SJSA1 (cell line): ENCODE measurements at regions not wholly inside any gene's neighbourhood (a gene's known extent, or its start where the extent isn't known, plus 50 kb on each side); places are given as distances from the start of the nearest gene placed in this dataset.

ENCODE experiments used
- DNase-seq, 2 experiments: peaks; one replicate each; pipeline ENCODE4 v3.0.0-alpha.2; 2015 to 2020; ENCODE audit warnings: low spot score in 2 of 2, low read depth in 1 of 2
- H3K27ac ChIP-seq: fragments of 250-450 bp; sonication (Bioruptor Pico); 2 replicates; pipeline ENCODE4 v1.5.1; 2020; ENCODE audit warnings: mild to moderate bottlenecking, moderate library complexity
- H3K27me3 ChIP-seq: fragments of 250-450 bp; sonication (Bioruptor Pico); replicated peaks from 2 replicates; pipeline ENCODE4 v1.5.1; 2020; ENCODE audit warnings: mild to moderate bottlenecking, moderate library complexity
- H3K36me3 ChIP-seq: fragments of 250-450 bp; sonication (Bioruptor Pico); 2 replicates; pipeline ENCODE4 v1.5.1; 2020; ENCODE audit warnings: mild to moderate bottlenecking
- H3K4me1 ChIP-seq: fragments of 250-450 bp; sonication (Bioruptor Pico); replicated peaks from 2 replicates; pipeline ENCODE4 v1.6.1; 2021; ENCODE audit warnings: mild to moderate bottlenecking
- H3K4me3 ChIP-seq: fragments of 250-450 bp; sonication (Bioruptor Pico); 2 replicates; pipeline ENCODE4 v1.5.1; 2020; ENCODE audit warnings: mild to moderate bottlenecking
- H3K9me3 ChIP-seq: fragments of 250-450 bp; sonication (Bioruptor Pico); replicated peaks from 2 replicates; pipeline ENCODE4 v1.5.1; 2020; ENCODE audit warnings: mild to moderate bottlenecking

GRCh38 chr12:4178424-4179170 lies 95.0 kb upstream of the CCND2 start:
- no peak for DNase-seq
- H3K9me3 ChIP-seq: no peaks in the 10 kb centered on the region
- no peak overlapping the region for H3K4me3 ChIP-seq
- H3K27me3 ChIP-seq: peaks cover 7% of the 10 kb centered on the region; the same call in 1 of the 2 replicates
- H3K27ac ChIP-seq: no peak overlapping the region
- H3K36me3 ChIP-seq: no peaks in the 10 kb centered on the region
- H3K4me1 ChIP-seq: no peaks in the 10 kb centered on the region

GRCh38 chr12:4177262-4177661 lies 96.3 kb upstream of the CCND2 start:
- no peak for DNase-seq
- Histone ChIP-seq H3K36me3 (no peaks in the 10 kb centered on the region), H3K27ac (no peak overlapping the region), H3K4me1 (peaks cover 9% of the 10 kb centered on the region), H3K4me3 (no peak overlapping the region), H3K9me3 (no peaks in the 10 kb centered on the region), H3K27me3 (peaks cover 7% of the 10 kb centered on the region; the same call in 1 of the 2 replicates)

DNA sequence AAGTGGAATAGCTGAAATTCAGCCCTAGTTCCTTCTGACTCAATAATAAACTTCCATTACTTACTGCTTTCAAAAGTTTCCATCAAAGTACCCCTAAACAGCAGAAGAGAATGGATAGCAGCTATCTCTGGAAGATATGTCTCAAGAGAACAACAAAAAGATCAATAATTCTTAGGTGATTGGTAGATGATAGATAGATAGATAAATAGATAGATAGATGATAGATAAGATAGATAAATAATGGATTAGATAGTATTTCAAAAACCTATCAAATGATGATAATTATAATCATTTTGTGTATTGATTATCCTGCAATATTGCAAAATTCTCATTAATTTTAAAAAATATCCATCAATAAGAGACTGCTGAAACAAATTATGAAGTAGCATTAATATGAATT lies 97.4 kb upstream of the CCND2 start:
- Histone ChIP-seq H3K27me3 (peaks cover 7% of the 10 kb centered on the region; the same call in 1 of the 2 replicates), H3K36me3 (no peaks in the 10 kb centered on the region), H3K9me3 (no peaks in the 10 kb centered on the region), H3K27ac (no peak overlapping the region), H3K4me3 (no peak overlapping the region), H3K4me1 (peaks cover 9% of the 10 kb centered on the region)
- DNase-seq: no peak

- peaks cover 9% of the 10 kb centered on the region for H3K4me1 ChIP-seq
- H3K27me3 ChIP-seq: peaks cover 7% of the 10 kb centered on the region; the same call in 1 of the 2 replicates
- no peaks in the 10 kb centered on the region for H3K36me3 ChIP-seq
- H3K4me3 ChIP-seq: no peak overlapping the region
- H3K9me3 ChIP-seq: no peaks in the 10 kb centered on the region
- H3K27ac ChIP-seq: no peak overlapping the region
- no peak for DNase-seq
These were observed 99.1 kb upstream of the CCND2 start for GRCh38 chr12:4174417-4174816.

DNA sequence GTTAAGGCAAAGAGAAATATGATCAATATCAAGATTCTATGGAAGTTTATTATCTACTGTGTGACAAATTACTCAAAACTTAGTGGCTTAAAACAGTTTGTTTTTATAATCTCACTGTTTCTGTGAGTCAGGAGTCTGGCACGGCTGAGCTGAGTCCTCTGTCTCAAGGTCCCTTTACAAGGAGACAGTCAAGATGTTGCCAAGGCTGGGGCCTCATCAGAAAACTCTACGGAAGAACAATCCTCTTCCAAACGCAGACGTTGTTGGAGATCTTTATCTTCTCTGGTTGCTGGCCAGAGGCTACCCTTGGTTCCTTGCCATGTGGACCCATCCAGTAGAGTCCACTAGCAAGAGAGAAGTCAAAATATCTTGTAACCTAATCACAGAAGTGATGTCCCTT lies 100.6 kb upstream of the CCND2 start:
- H3K4me3 ChIP-seq: no peak overlapping the region
- peaks cover 9% of the 10 kb centered on the region for H3K4me1 ChIP-seq
- DNase-seq: peak in 1 of 2 experiments; percentile 10
- no peak overlapping the region; the same call in 1 of the 2 replicates for H3K27ac ChIP-seq
- H3K9me3 ChIP-seq: no peaks in the 10 kb centered on the region
- H3K27me3 ChIP-seq: 0 out of 2 replicates have a peak, but pooled peaks cover 7% of the 10 kb centered on the region
- H3K36me3 ChIP-seq: no peaks in the 10 kb centered on the region

DNA sequence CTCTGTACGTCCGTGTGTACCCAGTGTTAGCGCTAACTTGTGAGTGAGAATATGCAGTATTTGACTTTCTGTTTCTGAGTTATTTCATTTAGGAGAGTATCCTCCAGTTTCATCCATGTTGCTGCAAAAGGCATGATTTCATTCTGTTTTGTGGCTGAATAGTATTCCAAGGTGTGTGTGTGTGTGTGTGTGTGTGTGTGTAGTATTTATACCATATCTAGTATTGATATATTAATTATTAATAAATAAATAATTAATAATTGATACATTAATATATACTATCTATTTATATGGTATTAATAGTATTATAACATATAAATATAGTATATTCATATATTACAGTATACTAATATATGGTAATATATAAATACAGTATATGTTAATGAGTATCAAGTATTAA lies 101.8 kb upstream of the CCND2 start:
- no peaks in the 10 kb centered on the region for H3K36me3 ChIP-seq
- no peak overlapping the region for H3K27ac ChIP-seq
- no peak for DNase-seq
- H3K4me3 ChIP-seq: no peak overlapping the region
- H3K9me3 ChIP-seq: no peaks in the 10 kb centered on the region
- peaks cover 9% of the 10 kb centered on the region for H3K4me1 ChIP-seq
- 0 out of 2 replicates have a peak, but pooled peaks cover 7% of the 10 kb centered on the region for H3K27me3 ChIP-seq

DNA sequence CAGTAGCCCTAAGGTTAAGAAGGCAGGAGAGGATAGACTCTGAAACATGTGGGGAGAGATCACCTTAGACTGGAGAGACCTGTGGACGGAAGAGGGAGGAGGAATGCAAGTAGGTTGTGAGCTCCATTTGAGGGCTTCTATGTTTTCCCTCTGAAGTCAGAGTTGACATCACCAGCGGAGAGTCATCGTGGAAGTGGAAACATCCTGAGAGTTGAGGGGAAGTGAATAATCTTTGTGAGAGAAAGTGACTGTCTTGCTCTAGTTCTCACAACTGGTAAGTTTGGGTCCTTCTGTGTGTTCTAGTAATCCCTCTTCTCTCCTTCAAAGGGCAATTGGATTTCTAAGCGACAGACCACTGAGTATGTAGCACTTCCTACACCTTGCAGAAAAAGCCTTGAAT lies 103.6 kb upstream of the CCND2 start:
- Histone ChIP-seq H3K4me3 (no peak overlapping the region), H3K27ac (no peak overlapping the region), H3K27me3 (no peaks in the 10 kb centered on the region), H3K36me3 (no peaks in the 10 kb centered on the region), H3K4me1 (peaks cover 11% of the 10 kb centered on the region), H3K9me3 (no peaks in the 10 kb centered on the region)
- DNase-seq: no peak

DNA sequence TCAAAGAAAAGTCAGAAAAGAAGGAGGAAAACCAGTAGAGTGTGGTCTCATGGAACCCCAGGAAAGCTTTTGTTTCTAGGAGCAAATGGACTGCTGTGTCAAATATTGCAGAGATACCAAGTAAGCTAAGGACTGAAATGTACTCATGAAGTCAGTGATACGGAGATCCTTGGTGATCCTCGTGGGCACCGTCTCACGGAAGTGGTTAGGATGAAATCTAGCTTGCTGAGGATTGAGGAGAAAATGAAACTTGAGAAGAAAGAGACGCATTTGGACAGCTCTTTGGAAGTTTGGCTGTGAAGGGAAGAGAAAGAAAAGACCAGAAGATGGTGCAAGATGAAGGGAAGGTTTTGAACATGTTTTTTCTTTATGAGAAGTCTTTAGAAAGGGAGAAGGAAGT lies 104.0 kb upstream of the CCND2 start:
- H3K36me3 ChIP-seq: no peaks in the 10 kb centered on the region
- DNase-seq: no peak
- no peaks in the 10 kb centered on the region for H3K27me3 ChIP-seq

GRCh38 chr12:4168036-4168435 lies 105.5 kb upstream of the CCND2 start:
- Histone ChIP-seq H3K9me3 (no peaks in the 10 kb centered on the region), H3K4me1 (peaks cover 11% of the 10 kb centered on the region), H3K27ac (no peak overlapping the region), H3K4me3 (no peak overlapping the region), H3K27me3 (no peaks in the 10 kb centered on the region), H3K36me3 (no peaks in the 10 kb centered on the region)
- no peak for DNase-seq

More for the DNA sequence above, 104.0 kb upstream of the CCND2 start:
- no peak overlapping the region for H3K4me3 ChIP-seq
- peaks cover 15% of the 10 kb centered on the region for H3K4me1 ChIP-seq
- no peaks in the 10 kb centered on the region for H3K9me3 ChIP-seq
- H3K27ac ChIP-seq: no peak overlapping the region

DNA sequence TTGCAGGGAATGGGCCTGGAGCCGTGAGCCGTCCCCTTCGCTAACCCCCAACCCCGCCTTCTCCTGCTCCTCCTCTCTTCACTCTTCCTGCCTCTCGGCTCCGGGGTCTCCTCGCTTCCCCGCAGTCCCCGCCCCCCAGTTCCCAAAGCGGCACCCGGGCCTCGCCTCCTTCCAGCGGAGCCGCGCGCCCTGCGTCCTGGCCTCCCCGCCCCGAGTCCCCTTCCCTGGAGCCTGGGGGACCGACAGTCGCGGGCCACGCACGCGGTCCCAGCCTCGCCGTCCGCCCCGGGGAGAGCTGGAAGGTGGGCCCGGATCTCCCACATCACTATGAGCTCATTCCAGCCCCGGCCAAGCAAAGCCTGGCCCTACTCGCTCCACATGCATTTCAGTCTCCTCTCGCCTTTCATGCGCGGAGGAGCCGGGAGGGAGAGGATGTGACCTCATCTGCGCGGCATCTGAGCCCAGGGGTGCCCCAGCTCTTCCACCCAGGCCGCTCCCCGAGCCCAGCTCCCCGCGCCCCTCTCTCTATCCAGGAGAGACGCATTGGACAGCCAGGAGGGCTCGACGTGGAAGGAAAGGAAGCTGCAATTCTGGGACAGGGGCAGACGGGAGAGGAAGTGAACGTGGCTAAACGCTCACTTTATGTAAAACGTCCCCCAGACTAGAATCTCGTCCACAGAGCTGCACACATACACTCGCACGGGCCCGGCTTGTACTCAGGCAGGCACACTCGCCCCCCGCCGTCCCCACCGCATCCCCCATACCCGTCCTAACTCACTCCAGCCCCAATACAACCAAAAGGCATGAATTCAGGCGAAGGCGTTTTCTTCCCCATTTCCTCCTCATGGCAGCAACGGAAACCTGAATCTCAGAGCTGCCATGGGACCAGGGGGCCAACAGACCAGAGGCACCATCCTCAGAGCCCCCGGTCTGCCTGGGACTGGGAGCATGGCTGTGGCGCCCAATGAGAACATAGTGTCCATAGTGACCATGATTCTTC lies 108.7 kb upstream of the CCND2 start:
- Histone ChIP-seq H3K4me3 (peak overlapping the region; percentile 24), H3K4me1 (peaks cover 6% of the 10 kb centered on the region), H3K9me3 (no peaks in the 10 kb centered on the region), H3K27ac (peak overlapping the region; percentile 60), H3K27me3 (no peaks in the 10 kb centered on the region), H3K36me3 (no peaks in the 10 kb centered on the region)
- DNase-seq: peak in 1 of 2 experiments; percentile 11

GRCh38 chr12:4164188-4164558 lies 109.4 kb upstream of the CCND2 start:
- Histone ChIP-seq H3K36me3 (no peaks in the 10 kb centered on the region), H3K27ac (no peak overlapping the region), H3K9me3 (no peaks in the 10 kb centered on the region), H3K4me1 (peaks cover 6% of the 10 kb centered on the region), H3K4me3 (no peak overlapping the region), H3K27me3 (no peaks in the 10 kb centered on the region)
- no peak for DNase-seq

DNA sequence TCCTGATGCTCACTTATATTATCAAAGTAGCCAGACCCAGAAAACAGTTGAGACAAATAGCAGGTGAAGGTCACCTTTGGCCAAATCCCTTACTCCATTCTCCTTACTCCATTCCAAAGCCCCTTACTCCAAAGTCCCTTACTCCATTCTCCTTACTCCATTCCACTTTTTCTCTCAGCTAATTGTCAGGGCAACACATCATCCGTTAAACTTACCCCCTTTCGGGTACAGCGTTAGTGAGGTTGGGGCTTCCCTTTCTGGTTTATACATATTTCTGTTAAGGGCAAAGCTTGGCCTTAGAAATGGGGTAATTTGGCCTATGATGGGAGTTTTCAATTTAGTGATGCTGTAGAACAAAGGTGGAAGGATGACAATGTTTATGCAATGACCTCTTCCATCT lies 111.8 kb upstream of the CCND2 start:
- DNase-seq: no peak
- H3K36me3 ChIP-seq: no peaks in the 10 kb centered on the region
- H3K4me1 ChIP-seq: peaks cover 6% of the 10 kb centered on the region
- H3K27ac ChIP-seq: no peak overlapping the region
- H3K9me3 ChIP-seq: no peaks in the 10 kb centered on the region
- H3K4me3 ChIP-seq: no peak overlapping the region
- no peaks in the 10 kb centered on the region for H3K27me3 ChIP-seq

- Histone ChIP-seq H3K4me3 (no peak overlapping the region), H3K4me1 (peaks cover 6% of the 10 kb centered on the region), H3K36me3 (no peaks in the 10 kb centered on the region), H3K27ac (no peak overlapping the region), H3K27me3 (no peaks in the 10 kb centered on the region), H3K9me3 (no peaks in the 10 kb centered on the region)
- DNase-seq: no peak
These were observed 113.1 kb upstream of the CCND2 start for GRCh38 chr12:4160314-4161040.
